ENCODE measurements at regions not wholly inside any gene's neighbourhood (a gene's known extent, or its start where the extent isn't known, plus 50 kb on each side); places are given as distances from the start of the nearest gene placed in this dataset.

DNA sequence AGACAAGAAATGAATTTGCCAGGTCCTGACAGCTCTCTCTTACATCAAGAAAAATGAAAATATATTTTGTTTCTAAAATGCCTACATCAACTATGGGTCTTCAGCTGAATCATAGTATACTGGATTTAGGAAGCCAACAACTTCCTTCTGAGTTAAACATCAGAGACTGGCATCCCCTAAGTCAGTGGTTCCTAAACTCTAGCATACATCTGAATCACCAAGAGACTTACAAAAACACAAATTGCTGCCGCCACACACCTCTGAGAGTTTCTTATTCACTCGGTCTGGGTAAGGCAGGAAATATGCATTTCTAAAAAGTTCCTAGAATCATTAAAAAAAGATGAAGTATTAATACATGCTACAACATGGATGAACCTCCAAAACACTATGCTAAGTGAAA, 60.4 kb upstream of the TMEM252 start:
- TF ChIP-seq EZH2 (IDR thresholded peaks at IDR 0.05): no peak
- TF ChIP-seq POLR2AphosphoS5 (IDR thresholded peaks at IDR 0.05; ENCODE audit: borderline replicate concordance, low read depth, low read length): no peak
